ENCODE measurements at regions not wholly inside any gene's neighbourhood (a gene's known extent, or its start where the extent isn't known, plus 50 kb on each side); places are given as distances from the start of the nearest gene placed in this dataset.

GRCh38 chr4:42750091-42750490 lies 93.2 kb upstream of the ATP8A1 start:
- ATAC-seq (no peak), DNase-seq (ENCODE audit: low spot score) (no peak)

- DNase-seq (ENCODE audit: low spot score) (no peak), ATAC-seq (no peak)
Observed at GRCh38 chr4:42747971-42748370, 91.1 kb upstream of the ATP8A1 start.

GRCh38 chr4:42736527-42737195 lies 79.8 kb upstream of the ATP8A1 start:
- no peak for ATAC-seq

GRCh38 chr4:42733380-42733779 lies 76.5 kb upstream of the ATP8A1 start:
- no peak for ATAC-seq
- no peak for DNase-seq (ENCODE audit: low spot score)

More at GRCh38 chr4:42736527-42737195, 79.8 kb upstream of the ATP8A1 start:
- DNase-seq (ENCODE audit: low spot score), result no peak

- DNase-seq (ENCODE audit: low spot score), result no peak
- ATAC-seq, result no peak
Observed at GRCh38 chr4:42732776-42733175, 75.9 kb upstream of the ATP8A1 start.

- DNase-seq (ENCODE audit: low spot score) (no peak), ATAC-seq (no peak)
Observed at GRCh38 chr4:42729505-42730237, 72.8 kb upstream of the ATP8A1 start.

GRCh38 chr4:42724451-42724850 lies 67.5 kb upstream of the ATP8A1 start:
- ATAC-seq, result no peak

GRCh38 chr4:42720533-42720932 lies 63.6 kb upstream of the ATP8A1 start:
- no peak for ATAC-seq
- DNase-seq (ENCODE audit: low spot score), result no peak

More at GRCh38 chr4:42724451-42724850, 67.5 kb upstream of the ATP8A1 start:
- no peak for DNase-seq (ENCODE audit: low spot score)

- ATAC-seq (no peak), DNase-seq (ENCODE audit: low spot score) (no peak)
Observed at GRCh38 chr4:42719257-42719656, 62.4 kb upstream of the ATP8A1 start.

- ATAC-seq (no peak), DNase-seq (ENCODE audit: low spot score) (no peak)
Observed at GRCh38 chr4:42718336-42718735, 61.4 kb upstream of the ATP8A1 start.

GRCh38 chr4:42716996-42717395 lies 60.1 kb upstream of the ATP8A1 start:
- no peak for ATAC-seq
- no peak for DNase-seq (ENCODE audit: low spot score)

GRCh38 chr4:42715807-42716482 lies 59.0 kb upstream of the ATP8A1 start:
- DNase-seq (ENCODE audit: low spot score) (no peak), ATAC-seq (no peak)

- ATAC-seq (no peak), DNase-seq (ENCODE audit: low spot score) (no peak)
Observed at GRCh38 chr4:42713391-42713790, 56.5 kb upstream of the ATP8A1 start.

GRCh38 chr4:42712854-42713253 lies 55.9 kb upstream of the ATP8A1 start:
- DNase-seq (ENCODE audit: low spot score) (no peak), ATAC-seq (no peak)

GRCh38 chr4:42711496-42711895 lies 54.6 kb upstream of the ATP8A1 start:
- ATAC-seq, result no peak

GRCh38 chr4:42710761-42711160 lies 53.9 kb upstream of the ATP8A1 start:
- ATAC-seq, result no peak

More at GRCh38 chr4:42711496-42711895, 54.6 kb upstream of the ATP8A1 start:
- DNase-seq (ENCODE audit: low spot score), result no peak

GRCh38 chr4:42710329-42710728 lies 53.4 kb upstream of the ATP8A1 start:
- no peak for ATAC-seq
- DNase-seq (ENCODE audit: low spot score), result no peak

More at GRCh38 chr4:42710761-42711160, 53.9 kb upstream of the ATP8A1 start:
- no peak for DNase-seq (ENCODE audit: low spot score)

- DNase-seq (ENCODE audit: low spot score) (no peak), ATAC-seq (no peak)
Observed at GRCh38 chr4:42709392-42710065, 52.6 kb upstream of the ATP8A1 start.

- no peak for ATAC-seq
Observed at GRCh38 chr4:42708625-42709024, 51.7 kb upstream of the ATP8A1 start.

More at GRCh38 chr4:42708625-42709024, 51.7 kb upstream of the ATP8A1 start:
- DNase-seq (ENCODE audit: low spot score), result no peak

Measured in left lobe of liver (tissue), 2 donors.